ENCODE measurements at regions not wholly inside any gene's neighbourhood (a gene's known extent, or its start where the extent isn't known, plus 50 kb on each side); places are given as distances from the start of the nearest gene placed in this dataset.

DNA sequence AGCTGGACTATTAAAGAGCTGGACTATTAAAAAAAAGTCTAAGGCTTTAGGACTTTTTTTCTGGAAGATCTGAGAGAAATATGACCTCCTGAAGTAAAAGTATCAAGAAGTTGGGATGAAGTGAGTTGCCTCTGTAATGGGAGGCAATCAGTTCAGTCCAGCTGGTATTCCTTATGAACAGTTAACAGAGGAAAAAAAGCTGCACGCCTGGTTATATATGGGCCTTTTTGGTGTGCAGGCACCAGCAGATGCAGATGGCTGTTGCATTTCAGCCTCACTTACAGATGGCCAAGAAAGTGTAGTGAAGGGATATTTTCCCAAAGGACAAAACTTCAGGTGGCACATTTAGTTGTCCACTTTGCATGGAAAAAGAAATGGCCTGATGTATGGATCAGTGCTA lies 70.3 kb upstream of the ELOVL5 start:
- no peaks in the 10 kb centered on the region for H3K9me3 ChIP-seq
- no peak overlapping the region for H3K4me3 ChIP-seq
- no peak for DNase-seq (ENCODE audit: extremely low spot score)
- no peaks in the 10 kb centered on the region for H3K4me1 ChIP-seq
- H3K27ac ChIP-seq (replicated peaks in 1 of 4), result no peak overlapping the region
- TF ChIP-seq POLR2A (IDR thresholded peaks at IDR 0.05; ENCODE audit: low read depth), result no peak
- TF ChIP-seq POLR2AphosphoS5 (IDR thresholded peaks at IDR 0.05), result no peak
- no peak for TF ChIP-seq EP300 (IDR thresholded peaks at IDR 0.05)
- TF ChIP-seq, protein P1, sequence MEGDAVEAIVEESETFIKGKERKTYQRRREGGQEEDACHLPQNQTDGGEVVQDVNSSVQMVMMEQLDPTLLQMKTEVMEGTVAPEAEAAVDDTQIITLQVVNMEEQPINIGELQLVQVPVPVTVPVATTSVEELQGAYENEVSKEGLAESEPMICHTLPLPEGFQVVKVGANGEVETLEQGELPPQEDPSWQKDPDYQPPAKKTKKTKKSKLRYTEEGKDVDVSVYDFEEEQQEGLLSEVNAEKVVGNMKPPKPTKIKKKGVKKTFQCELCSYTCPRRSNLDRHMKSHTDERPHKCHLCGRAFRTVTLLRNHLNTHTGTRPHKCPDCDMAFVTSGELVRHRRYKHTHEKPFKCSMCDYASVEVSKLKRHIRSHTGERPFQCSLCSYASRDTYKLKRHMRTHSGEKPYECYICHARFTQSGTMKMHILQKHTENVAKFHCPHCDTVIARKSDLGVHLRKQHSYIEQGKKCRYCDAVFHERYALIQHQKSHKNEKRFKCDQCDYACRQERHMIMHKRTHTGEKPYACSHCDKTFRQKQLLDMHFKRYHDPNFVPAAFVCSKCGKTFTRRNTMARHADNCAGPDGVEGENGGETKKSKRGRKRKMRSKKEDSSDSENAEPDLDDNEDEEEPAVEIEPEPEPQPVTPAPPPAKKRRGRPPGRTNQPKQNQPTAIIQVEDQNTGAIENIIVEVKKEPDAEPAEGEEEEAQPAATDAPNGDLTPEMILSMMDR (IDR thresholded peaks at IDR 0.05), result no peak
- no peaks in the 10 kb centered on the region for H3K36me3 ChIP-seq
- intact Hi-C loops (cut with DNase I), result no loop called here
- no peaks in the 10 kb centered on the region for H3K27me3 ChIP-seq
- 87% methylated on average over 1 of the region's 1 CpG for whole genome bisulfite sequencing

DNA sequence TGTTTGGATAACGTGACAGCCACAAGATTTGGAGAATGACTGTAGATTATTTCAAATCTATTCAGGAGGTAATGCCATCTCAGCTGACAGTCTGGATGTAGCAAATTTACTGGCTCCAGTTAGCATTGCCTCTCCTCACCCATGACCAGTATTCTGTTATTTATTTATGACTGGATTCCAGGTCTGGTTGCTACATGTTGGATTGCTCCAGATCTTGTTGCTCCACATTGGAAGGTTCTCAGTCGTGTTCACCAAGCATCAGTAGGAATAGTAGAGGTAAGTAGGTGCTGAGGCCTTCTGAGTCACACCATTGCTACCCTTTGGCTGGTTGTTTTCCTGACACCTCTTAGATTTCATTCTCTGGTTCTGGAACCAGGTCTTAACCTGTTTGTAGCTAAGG lies 69.5 kb upstream of the ELOVL5 start:
- DNase-seq (ENCODE audit: extremely low spot score), result no peak
- Histone ChIP-seq H3K4me3 (no peak overlapping the region), H3K36me3 (no peaks in the 10 kb centered on the region), H3K9me3 (no peaks in the 10 kb centered on the region), H3K4me1 (no peaks in the 10 kb centered on the region), H3K27ac (replicated peaks in 1 of 4) (no peak overlapping the region), H3K27me3 (no peaks in the 10 kb centered on the region)
- TF ChIP-seq POLR2AphosphoS5 (IDR thresholded peaks at IDR 0.05) (no peak), EP300 (IDR thresholded peaks at IDR 0.05) (no peak), POLR2A (IDR thresholded peaks at IDR 0.05; ENCODE audit: low read depth) (no peak)
- TF ChIP-seq, protein P1 (IDR thresholded peaks at IDR 0.05), result no peak
- intact Hi-C loops (cut with DNase I), result no loop called here
- 78% methylated on average over 2 of the region's 2 CpGs for WGBS

DNA sequence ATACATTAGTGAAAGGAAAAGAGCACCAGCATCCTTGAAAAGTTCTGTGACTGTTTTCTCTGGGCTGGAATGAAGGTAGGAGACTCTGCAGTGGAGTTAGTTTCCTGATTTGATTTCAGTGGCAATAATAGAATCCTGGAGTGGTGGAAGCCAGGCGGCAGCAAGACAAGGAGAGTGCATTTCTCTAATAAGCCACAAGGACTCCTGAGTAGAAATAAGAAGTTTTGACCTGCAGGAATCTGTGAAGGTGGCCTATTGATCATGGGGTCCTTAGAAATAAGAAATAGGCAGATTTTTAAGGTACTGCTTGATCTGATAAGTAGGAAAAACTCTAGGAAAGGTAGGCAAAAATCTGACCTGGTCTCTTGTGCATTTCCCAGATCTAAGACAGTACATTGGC lies 68.4 kb upstream of the ELOVL5 start:
- DNase-seq (ENCODE audit: extremely low spot score), result no peak
- Histone ChIP-seq H3K9me3 (no peaks in the 10 kb centered on the region), H3K27ac (replicated peaks in 1 of 4) (no peak overlapping the region), H3K4me1 (no peaks in the 10 kb centered on the region), H3K4me3 (no peak overlapping the region), H3K36me3 (no peaks in the 10 kb centered on the region), H3K27me3 (no peaks in the 10 kb centered on the region)
- WGBS, result 84% methylated on average over 1 of the region's 1 CpG
- TF ChIP-seq POLR2AphosphoS5 (IDR thresholded peaks at IDR 0.05) (no peak), POLR2A (IDR thresholded peaks at IDR 0.05; ENCODE audit: low read depth) (no peak), EP300 (IDR thresholded peaks at IDR 0.05) (no peak)
- TF ChIP-seq, protein P1 (IDR thresholded peaks at IDR 0.05), result no peak
- intact Hi-C loops (cut with DNase I), result no loop called here

DNA sequence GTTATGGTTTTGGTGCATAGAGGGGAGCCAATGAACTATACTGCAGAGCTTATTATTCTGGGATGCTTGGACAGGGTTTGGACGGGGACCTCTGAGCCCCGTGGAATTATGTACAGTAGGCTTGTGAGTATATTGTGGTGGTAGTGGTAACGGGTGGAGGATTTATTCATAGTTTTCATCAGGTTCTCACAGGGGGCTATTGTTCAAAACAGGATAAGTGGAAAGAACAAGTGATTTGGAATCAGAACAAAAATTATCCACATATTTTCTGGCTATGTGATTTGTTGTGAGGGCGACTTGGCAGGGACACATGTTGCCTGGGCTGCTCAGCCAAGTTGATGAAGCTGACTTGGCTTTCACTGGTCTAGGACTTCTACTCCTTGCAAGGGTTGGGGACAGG lies 64.6 kb upstream of the ELOVL5 start:
- no peak overlapping the region for H3K27ac ChIP-seq (replicated peaks in 1 of 4)
- H3K4me1 ChIP-seq, result no peaks in the 10 kb centered on the region
- DNase-seq (ENCODE audit: extremely low spot score), result no peak
- H3K4me3 ChIP-seq, result no peak overlapping the region
- intact Hi-C loops (cut with DNase I), result no loop called here
- H3K9me3 ChIP-seq, result no peaks in the 10 kb centered on the region
- no peaks in the 10 kb centered on the region for H3K36me3 ChIP-seq
- no peaks in the 10 kb centered on the region for H3K27me3 ChIP-seq
- TF ChIP-seq, protein P1 (IDR thresholded peaks at IDR 0.05), result no peak
- TF ChIP-seq EP300 (IDR thresholded peaks at IDR 0.05) (no peak), POLR2AphosphoS5 (IDR thresholded peaks at IDR 0.05) (no peak), POLR2A (IDR thresholded peaks at IDR 0.05; ENCODE audit: low read depth) (no peak)
- WGBS, result 82% methylated on average over 4 of the region's 4 CpGs

DNA sequence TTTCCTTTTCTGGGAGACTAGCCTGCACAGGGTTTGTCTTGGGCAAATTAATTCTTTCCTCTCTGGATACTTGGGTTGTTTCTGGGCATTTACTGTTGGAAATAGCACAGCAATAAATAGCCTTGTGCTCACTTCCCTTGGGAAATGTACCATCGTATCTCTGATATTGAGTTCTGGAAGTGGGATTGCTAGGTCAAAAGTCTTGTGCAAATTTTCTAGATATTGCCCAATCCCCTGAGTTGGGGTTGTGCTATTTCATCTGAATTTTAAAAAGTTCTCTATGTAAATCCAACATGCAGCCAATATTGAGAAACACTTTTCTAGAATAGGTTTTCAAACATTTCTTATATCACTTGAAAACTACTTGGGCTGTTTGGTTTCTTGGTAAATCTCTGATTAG lies 64.0 kb upstream of the ELOVL5 start:
- Histone ChIP-seq H3K4me3 (no peak overlapping the region), H3K9me3 (no peaks in the 10 kb centered on the region), H3K4me1 (no peaks in the 10 kb centered on the region), H3K36me3 (no peaks in the 10 kb centered on the region), H3K27ac (replicated peaks in 1 of 4) (no peak overlapping the region), H3K27me3 (no peaks in the 10 kb centered on the region)
- TF ChIP-seq, protein P1 (IDR thresholded peaks at IDR 0.05), result no peak
- TF ChIP-seq POLR2A (IDR thresholded peaks at IDR 0.05; ENCODE audit: low read depth), result no peak
- 45% methylated on average over 1 of the region's 1 CpG for WGBS
- no peak for DNase-seq (ENCODE audit: extremely low spot score)
- intact Hi-C loops (cut with DNase I), result no loop called here

All from esophagus muscularis mucosa (tissue), 4 donors.